Loucy (cell line): ENCODE measurements at regions not wholly inside any gene's neighbourhood (a gene's known extent, or its start where the extent isn't known, plus 50 kb on each side); places are given as distances from the start of the nearest gene placed in this dataset.

ENCODE experiments used
- H2AFZ ChIP-seq: fragments of 200-600 bp; sonication (generic); 2 replicates; pipeline ENCODE4 v1.6.0; 2016; ENCODE audit warnings: antibody characterized with exemption, mild to moderate bottlenecking, low read length, moderate library complexity
- H3F3A ChIP-seq: fragments of 200-600 bp; 2 replicates; pipeline ENCODE4 v1.6.0; 2016; ENCODE audit warnings: antibody characterized with exemption, low read depth, mild to moderate bottlenecking
- H3K27me3 ChIP-seq: fragments of 200-600 bp; sonication (generic); 2 replicates; pipeline ENCODE4 v1.6.1; 2014; ENCODE audit warnings: low read length, mild to moderate bottlenecking; ENCODE audit not compliant: insufficient read depth, poor library complexity, severe bottlenecking
- H3K36me3 ChIP-seq: fragments of 200-600 bp; sonication (generic); 2 replicates; pipeline ENCODE4 v1.6.1; 2016; ENCODE audit warnings: low read length; ENCODE audit not compliant: insufficient read depth
- H3K4me1 ChIP-seq: fragments of 200-600 bp; sonication (generic); 2 replicates; pipeline ENCODE4 v1.5.1; 2014; ENCODE audit warnings: low read length, mild to moderate bottlenecking; ENCODE audit not compliant: insufficient read depth, poor library complexity, severe bottlenecking
- H3K4me2 ChIP-seq: fragments of 200-600 bp; sonication (generic); 2 replicates; pipeline ENCODE4 v1.6.0; 2014; ENCODE audit warnings: antibody characterized with exemption, low read length, low read depth, mild to moderate bottlenecking; ENCODE audit not compliant: poor library complexity, severe bottlenecking
- H3K4me3 ChIP-seq: fragments of 200-600 bp; sonication (generic); 2 replicates; pipeline ENCODE4 v1.5.1; 2014; ENCODE audit warnings: low read length, mild to moderate bottlenecking, mixed read lengths; ENCODE audit not compliant: poor library complexity, severe bottlenecking
- H3K79me2 ChIP-seq: fragments of 200-600 bp; sonication (generic); 2 replicates; pipeline ENCODE4 v1.6.1; 2014; ENCODE audit warnings: low read length; ENCODE audit not compliant: insufficient read depth
- H3K9ac ChIP-seq: fragments of 200-600 bp; sonication (generic); 2 replicates; pipeline ENCODE4 v1.6.0; 2014; ENCODE audit warnings: mild to moderate bottlenecking, low read depth, low read length, moderate library complexity; ENCODE audit not compliant: poor library complexity, severe bottlenecking
- H3K9me2 ChIP-seq: fragments of 200-600 bp; sonication (generic); replicated peaks from 2 replicates; pipeline ENCODE4 v1.6.1; 2016; ENCODE audit warnings: low read depth, low read length, mixed read lengths
- H3K9me3 ChIP-seq: fragments of 200-600 bp; sonication (generic); 2 replicates; pipeline ENCODE4 v1.6.1; 2014; ENCODE audit warnings: mild to moderate bottlenecking, antibody characterized with exemption, low read length, low read depth; ENCODE audit not compliant: insufficient read depth
- H4K20me1 ChIP-seq: fragments of 200-600 bp; sonication (generic); 2 replicates; pipeline ENCODE4 v1.6.0; 2014; ENCODE audit warnings: antibody characterized with exemption, low read length, mild to moderate bottlenecking; ENCODE audit not compliant: insufficient read depth, poor library complexity, severe bottlenecking
- EZH2phosphoT487 ChIP-seq: fragments of 200-600 bp; IDR thresholded peaks from 2 replicates; pipeline ENCODE4 v1.6.1; 2018; ENCODE audit warnings: antibody characterized with exemption, mild to moderate bottlenecking, moderate library complexity, borderline replicate concordance
- TF ChIP-seq, protein P1 (sequence below): fragments of 200-600 bp; sonication (generic); conservative IDR thresholded peaks from 2 replicates; pipeline ENCODE4 v1.5.1; 2014; ENCODE audit warnings: mild to moderate bottlenecking, antibody characterized with exemption, low read length

GRCh38 chr11:45043755-45044475, 93.2 kb upstream of the TP53I11 start:
- H3K9ac ChIP-seq: no peak overlapping the region
- peaks cover under 1% of the 10 kb centered on the region; the same call in 1 of the 2 replicates for H3K9me3 ChIP-seq
- H3K4me2 ChIP-seq: no peak overlapping the region
- no peaks in the 10 kb centered on the region for H3K36me3 ChIP-seq
- no peaks in the 10 kb centered on the region for H3K27me3 ChIP-seq
- H3K4me1 ChIP-seq: peaks cover 19% of the 10 kb centered on the region
- H3K79me2 ChIP-seq: no peaks in the 10 kb centered on the region
- no peaks in the 10 kb centered on the region for H3F3A ChIP-seq
- H3K4me3 ChIP-seq: no peak overlapping the region
- TF ChIP-seq, protein P1, sequence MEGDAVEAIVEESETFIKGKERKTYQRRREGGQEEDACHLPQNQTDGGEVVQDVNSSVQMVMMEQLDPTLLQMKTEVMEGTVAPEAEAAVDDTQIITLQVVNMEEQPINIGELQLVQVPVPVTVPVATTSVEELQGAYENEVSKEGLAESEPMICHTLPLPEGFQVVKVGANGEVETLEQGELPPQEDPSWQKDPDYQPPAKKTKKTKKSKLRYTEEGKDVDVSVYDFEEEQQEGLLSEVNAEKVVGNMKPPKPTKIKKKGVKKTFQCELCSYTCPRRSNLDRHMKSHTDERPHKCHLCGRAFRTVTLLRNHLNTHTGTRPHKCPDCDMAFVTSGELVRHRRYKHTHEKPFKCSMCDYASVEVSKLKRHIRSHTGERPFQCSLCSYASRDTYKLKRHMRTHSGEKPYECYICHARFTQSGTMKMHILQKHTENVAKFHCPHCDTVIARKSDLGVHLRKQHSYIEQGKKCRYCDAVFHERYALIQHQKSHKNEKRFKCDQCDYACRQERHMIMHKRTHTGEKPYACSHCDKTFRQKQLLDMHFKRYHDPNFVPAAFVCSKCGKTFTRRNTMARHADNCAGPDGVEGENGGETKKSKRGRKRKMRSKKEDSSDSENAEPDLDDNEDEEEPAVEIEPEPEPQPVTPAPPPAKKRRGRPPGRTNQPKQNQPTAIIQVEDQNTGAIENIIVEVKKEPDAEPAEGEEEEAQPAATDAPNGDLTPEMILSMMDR: no peak
- no peak for TF ChIP-seq EZH2phosphoT487
- no peak overlapping the region for H2AFZ ChIP-seq
- H4K20me1 ChIP-seq: no peaks in the 10 kb centered on the region
- no peaks in the 10 kb centered on the region for H3K9me2 ChIP-seq

DNA sequence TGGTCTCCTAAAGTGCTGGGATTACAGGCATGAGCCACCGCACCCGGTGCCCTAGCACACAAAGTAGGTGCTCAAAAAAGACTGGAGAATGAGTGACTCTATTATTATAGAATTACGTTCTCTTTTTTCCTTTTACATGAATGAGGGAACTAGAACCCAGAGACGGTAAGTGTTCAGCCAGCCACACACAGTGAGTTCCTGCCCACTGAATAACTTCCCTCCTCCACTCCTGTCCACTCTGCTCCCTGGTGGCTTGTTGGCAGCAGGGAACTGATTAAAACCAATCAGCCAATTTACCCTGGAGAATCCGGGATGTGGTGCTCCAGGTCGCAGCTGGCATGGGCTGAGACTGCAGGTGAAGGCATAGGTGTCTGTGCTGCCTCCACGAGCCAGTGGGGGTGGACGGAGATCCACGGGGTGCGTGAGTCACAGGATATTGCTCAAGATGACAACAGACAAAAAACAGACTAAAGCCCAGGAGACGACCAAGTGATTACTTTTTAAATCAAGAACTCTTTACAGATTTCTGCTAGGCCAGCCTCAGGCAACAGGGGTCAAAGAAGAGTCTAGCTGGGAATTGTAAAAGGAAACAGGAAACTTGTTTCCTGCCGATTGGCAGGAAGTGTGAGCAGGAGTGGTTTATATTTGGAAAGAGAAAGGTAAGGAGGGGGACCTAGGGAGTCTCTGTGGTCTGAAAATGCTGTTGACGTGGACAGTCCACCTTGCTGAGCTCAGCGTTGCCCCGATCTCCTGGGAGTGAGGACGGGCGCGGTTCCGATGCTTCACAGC, 95.2 kb upstream of the TP53I11 start:
- no peak overlapping the region for H3K4me3 ChIP-seq
- H3F3A ChIP-seq: no peaks in the 10 kb centered on the region
- H4K20me1 ChIP-seq: no peaks in the 10 kb centered on the region
- H3K9me3 ChIP-seq: no peaks in the 10 kb centered on the region
- no peak for TF ChIP-seq EZH2phosphoT487
- TF ChIP-seq, protein P1: no peak
- H3K9me2 ChIP-seq: no peaks in the 10 kb centered on the region
- no peak overlapping the region for H2AFZ ChIP-seq
- no peaks in the 10 kb centered on the region for H3K27me3 ChIP-seq
- no peak overlapping the region for H3K9ac ChIP-seq
- no peaks in the 10 kb centered on the region for H3K79me2 ChIP-seq
- H3K36me3 ChIP-seq: no peaks in the 10 kb centered on the region
- H3K4me2 ChIP-seq: peak overlapping the region; percentile 1
- H3K4me1 ChIP-seq: peaks cover 19% of the 10 kb centered on the region

- H3K9ac ChIP-seq: no peak overlapping the region
- H3F3A ChIP-seq: no peaks in the 10 kb centered on the region
- H3K9me2 ChIP-seq: no peaks in the 10 kb centered on the region
- H3K27me3 ChIP-seq: no peaks in the 10 kb centered on the region
- H3K4me1 ChIP-seq: peaks cover 19% of the 10 kb centered on the region
- H4K20me1 ChIP-seq: no peaks in the 10 kb centered on the region
- no peak overlapping the region for H2AFZ ChIP-seq
- H3K4me3 ChIP-seq: no peak overlapping the region
- H3K9me3 ChIP-seq: no peaks in the 10 kb centered on the region
- H3K79me2 ChIP-seq: no peaks in the 10 kb centered on the region
- H3K4me2 ChIP-seq: no peak overlapping the region
- H3K36me3 ChIP-seq: no peaks in the 10 kb centered on the region
- TF ChIP-seq, protein P1: no peak
- TF ChIP-seq EZH2phosphoT487: no peak
These were observed 97.7 kb upstream of the TP53I11 start for GRCh38 chr11:45048313-45048841.
